ENCODE measurements at regions not wholly inside any gene's neighbourhood (a gene's known extent, or its start where the extent isn't known, plus 50 kb on each side); places are given as distances from the start of the nearest gene placed in this dataset.

DNA sequence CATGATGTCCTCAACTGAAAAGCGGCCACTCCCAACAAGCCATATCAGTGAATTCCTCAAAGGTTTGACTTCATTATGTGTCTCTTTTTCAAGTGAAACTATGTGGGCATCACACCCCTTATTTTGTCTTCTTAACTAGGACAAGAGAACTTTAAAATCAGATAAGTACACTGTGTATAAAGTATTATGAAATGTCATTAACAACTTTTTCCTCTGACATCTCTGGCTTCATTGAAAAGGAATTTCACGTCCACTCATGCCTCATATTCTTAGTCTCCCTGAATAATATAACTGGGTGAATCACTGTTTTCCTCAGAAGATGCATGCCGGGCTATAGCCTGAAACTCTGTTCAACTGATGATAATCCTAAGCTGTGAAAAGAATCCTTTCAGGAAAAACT lies 415.8 kb downstream of the ACTL7B start:
- H3K4me1 ChIP-seq (ENCODE audit: control insufficient read depth in 4 of 4, insufficient read depth in 4 of 4, low read length in 3 of 4) = no peaks in the 10 kb centered on the region
- H3K9ac ChIP-seq (ENCODE audit: low read depth in 1 of 2, low read length in 2 of 2) = no peak overlapping the region
- H3K27ac ChIP-seq (ENCODE audit: low read depth in 1 of 2, low read length in 2 of 2) = no peak overlapping the region
- H3K4me3 ChIP-seq (ENCODE audit: low read depth in 1 of 3, low read length in 3 of 3) = no peak overlapping the region
- 89% methylated on average over 3 of the region's 3 CpGs for WGBS
- TF ChIP-seq JUND (IDR thresholded peaks at IDR 0.05) (no peak), RXRA (IDR thresholded peaks at IDR 0.05) (no peak), RAD21 (IDR thresholded peaks at IDR 0.05) (no peak), HNF4G (IDR thresholded peaks at IDR 0.05) (no peak), GABPA (IDR thresholded peaks at IDR 0.05 in 1 of 2, conservative IDR thresholded peaks at IDR 0.05 in 1 of 2) (no peak), TAF1 (conservative IDR thresholded peaks at IDR 0.05) (no peak), NR2F2 (IDR thresholded peaks at IDR 0.05) (no peak), FOXA2 (IDR thresholded peaks at IDR 0.05) (no peak), EGR1 (IDR thresholded peaks at IDR 0.05; ENCODE audit: low read depth in 2 of 2) (no peak), HNF4A (conservative IDR thresholded peaks at IDR 0.05) (no peak)
- TF ChIP-seq, protein P1, sequence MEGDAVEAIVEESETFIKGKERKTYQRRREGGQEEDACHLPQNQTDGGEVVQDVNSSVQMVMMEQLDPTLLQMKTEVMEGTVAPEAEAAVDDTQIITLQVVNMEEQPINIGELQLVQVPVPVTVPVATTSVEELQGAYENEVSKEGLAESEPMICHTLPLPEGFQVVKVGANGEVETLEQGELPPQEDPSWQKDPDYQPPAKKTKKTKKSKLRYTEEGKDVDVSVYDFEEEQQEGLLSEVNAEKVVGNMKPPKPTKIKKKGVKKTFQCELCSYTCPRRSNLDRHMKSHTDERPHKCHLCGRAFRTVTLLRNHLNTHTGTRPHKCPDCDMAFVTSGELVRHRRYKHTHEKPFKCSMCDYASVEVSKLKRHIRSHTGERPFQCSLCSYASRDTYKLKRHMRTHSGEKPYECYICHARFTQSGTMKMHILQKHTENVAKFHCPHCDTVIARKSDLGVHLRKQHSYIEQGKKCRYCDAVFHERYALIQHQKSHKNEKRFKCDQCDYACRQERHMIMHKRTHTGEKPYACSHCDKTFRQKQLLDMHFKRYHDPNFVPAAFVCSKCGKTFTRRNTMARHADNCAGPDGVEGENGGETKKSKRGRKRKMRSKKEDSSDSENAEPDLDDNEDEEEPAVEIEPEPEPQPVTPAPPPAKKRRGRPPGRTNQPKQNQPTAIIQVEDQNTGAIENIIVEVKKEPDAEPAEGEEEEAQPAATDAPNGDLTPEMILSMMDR (IDR thresholded peaks at IDR 0.05; ENCODE audit: low read depth, low read length, missing input control) = no peak
- TF ChIP-seq, protein P2, sequence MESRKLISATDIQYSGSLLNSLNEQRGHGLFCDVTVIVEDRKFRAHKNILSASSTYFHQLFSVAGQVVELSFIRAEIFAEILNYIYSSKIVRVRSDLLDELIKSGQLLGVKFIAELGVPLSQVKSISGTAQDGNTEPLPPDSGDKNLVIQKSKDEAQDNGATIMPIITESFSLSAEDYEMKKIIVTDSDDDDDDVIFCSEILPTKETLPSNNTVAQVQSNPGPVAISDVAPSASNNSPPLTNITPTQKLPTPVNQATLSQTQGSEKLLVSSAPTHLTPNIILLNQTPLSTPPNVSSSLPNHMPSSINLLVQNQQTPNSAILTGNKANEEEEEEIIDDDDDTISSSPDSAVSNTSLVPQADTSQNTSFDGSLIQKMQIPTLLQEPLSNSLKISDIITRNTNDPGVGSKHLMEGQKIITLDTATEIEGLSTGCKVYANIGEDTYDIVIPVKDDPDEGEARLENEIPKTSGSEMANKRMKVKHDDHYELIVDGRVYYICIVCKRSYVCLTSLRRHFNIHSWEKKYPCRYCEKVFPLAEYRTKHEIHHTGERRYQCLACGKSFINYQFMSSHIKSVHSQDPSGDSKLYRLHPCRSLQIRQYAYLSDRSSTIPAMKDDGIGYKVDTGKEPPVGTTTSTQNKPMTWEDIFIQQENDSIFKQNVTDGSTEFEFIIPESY (IDR thresholded peaks at IDR 0.05) = no peak
- no peaks in the 10 kb centered on the region for H3K9me3 ChIP-seq (ENCODE audit: control insufficient read depth in 4 of 4, low read length in 3 of 4)
- no peaks in the 10 kb centered on the region for H3K36me3 ChIP-seq (ENCODE audit: control insufficient read depth in 4 of 4, insufficient read depth in 3 of 4, low read depth in 1 of 4, low read length in 3 of 4)
- no peaks in the 10 kb centered on the region for H3K27me3 ChIP-seq (ENCODE audit: control insufficient read depth in 4 of 4, insufficient read depth in 4 of 4, low read length in 3 of 4)
- no peak for DNase-seq (ENCODE audit: low spot score)

DNA sequence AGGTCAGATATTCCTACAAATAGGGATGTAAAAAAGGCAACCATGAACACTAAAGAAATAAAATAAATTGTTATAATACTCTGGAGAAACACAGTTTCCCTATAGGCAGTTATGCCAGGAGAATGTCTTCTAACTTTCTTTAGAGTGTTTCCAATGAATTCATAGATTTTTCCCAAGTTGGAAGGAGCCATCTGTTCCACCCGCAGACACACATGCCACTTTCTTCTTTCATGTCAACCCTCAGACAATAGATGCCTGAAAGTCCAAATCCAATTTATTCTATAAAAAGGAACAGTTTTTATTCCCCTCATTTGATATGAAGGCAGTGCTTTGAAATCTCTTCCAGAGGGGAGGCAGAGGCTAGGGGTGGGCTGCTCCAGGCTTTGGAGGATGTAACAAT lies 418.1 kb downstream of the ACTL7B start:
- H3K36me3 ChIP-seq (ENCODE audit: control insufficient read depth in 4 of 4, insufficient read depth in 3 of 4, low read depth in 1 of 4, low read length in 3 of 4) = no peaks in the 10 kb centered on the region
- no peak overlapping the region for H3K9ac ChIP-seq (ENCODE audit: low read depth in 1 of 2, low read length in 2 of 2)
- no peaks in the 10 kb centered on the region for H3K9me3 ChIP-seq (ENCODE audit: control insufficient read depth in 4 of 4, low read length in 3 of 4)
- TF ChIP-seq SP1 (IDR thresholded peaks at IDR 0.05) (no peak), HNF4G (IDR thresholded peaks at IDR 0.05) (no peak), JUND (IDR thresholded peaks at IDR 0.05) (no peak), TAF1 (conservative IDR thresholded peaks at IDR 0.05) (no peak), YY1 (IDR thresholded peaks at IDR 0.05) (no peak), FOXA2 (IDR thresholded peaks at IDR 0.05) (no peak), NR2F2 (IDR thresholded peaks at IDR 0.05) (no peak), GABPA (IDR thresholded peaks at IDR 0.05 in 1 of 2, conservative IDR thresholded peaks at IDR 0.05 in 1 of 2) (no peak), HNF4A (conservative IDR thresholded peaks at IDR 0.05) (no peak), EGR1 (IDR thresholded peaks at IDR 0.05; ENCODE audit: low read depth in 2 of 2) (no peak), RAD21 (IDR thresholded peaks at IDR 0.05) (no peak), FOXA1 (IDR thresholded peaks at IDR 0.05) (no peak), RXRA (IDR thresholded peaks at IDR 0.05) (no peak)
- TF ChIP-seq, protein P1 (IDR thresholded peaks at IDR 0.05; ENCODE audit: low read depth, low read length, missing input control) = no peak
- TF ChIP-seq, protein P3, sequence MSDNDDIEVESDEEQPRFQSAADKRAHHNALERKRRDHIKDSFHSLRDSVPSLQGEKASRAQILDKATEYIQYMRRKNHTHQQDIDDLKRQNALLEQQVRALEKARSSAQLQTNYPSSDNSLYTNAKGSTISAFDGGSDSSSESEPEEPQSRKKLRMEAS (IDR thresholded peaks at IDR 0.05) = no peak
- TF ChIP-seq, protein P2 (IDR thresholded peaks at IDR 0.05) = no peak
- TF ChIP-seq, protein P4, sequence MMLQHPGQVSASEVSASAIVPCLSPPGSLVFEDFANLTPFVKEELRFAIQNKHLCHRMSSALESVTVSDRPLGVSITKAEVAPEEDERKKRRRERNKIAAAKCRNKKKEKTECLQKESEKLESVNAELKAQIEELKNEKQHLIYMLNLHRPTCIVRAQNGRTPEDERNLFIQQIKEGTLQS (IDR thresholded peaks at IDR 0.05) = no peak
- TF ChIP-seq, protein P5, sequence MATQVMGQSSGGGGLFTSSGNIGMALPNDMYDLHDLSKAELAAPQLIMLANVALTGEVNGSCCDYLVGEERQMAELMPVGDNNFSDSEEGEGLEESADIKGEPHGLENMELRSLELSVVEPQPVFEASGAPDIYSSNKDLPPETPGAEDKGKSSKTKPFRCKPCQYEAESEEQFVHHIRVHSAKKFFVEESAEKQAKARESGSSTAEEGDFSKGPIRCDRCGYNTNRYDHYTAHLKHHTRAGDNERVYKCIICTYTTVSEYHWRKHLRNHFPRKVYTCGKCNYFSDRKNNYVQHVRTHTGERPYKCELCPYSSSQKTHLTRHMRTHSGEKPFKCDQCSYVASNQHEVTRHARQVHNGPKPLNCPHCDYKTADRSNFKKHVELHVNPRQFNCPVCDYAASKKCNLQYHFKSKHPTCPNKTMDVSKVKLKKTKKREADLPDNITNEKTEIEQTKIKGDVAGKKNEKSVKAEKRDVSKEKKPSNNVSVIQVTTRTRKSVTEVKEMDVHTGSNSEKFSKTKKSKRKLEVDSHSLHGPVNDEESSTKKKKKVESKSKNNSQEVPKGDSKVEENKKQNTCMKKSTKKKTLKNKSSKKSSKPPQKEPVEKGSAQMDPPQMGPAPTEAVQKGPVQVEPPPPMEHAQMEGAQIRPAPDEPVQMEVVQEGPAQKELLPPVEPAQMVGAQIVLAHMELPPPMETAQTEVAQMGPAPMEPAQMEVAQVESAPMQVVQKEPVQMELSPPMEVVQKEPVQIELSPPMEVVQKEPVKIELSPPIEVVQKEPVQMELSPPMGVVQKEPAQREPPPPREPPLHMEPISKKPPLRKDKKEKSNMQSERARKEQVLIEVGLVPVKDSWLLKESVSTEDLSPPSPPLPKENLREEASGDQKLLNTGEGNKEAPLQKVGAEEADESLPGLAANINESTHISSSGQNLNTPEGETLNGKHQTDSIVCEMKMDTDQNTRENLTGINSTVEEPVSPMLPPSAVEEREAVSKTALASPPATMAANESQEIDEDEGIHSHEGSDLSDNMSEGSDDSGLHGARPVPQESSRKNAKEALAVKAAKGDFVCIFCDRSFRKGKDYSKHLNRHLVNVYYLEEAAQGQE (IDR thresholded peaks at IDR 0.05) = no peak
- no peaks in the 10 kb centered on the region for H3K27me3 ChIP-seq (ENCODE audit: control insufficient read depth in 4 of 4, insufficient read depth in 4 of 4, low read length in 3 of 4)
- H3K27ac ChIP-seq (ENCODE audit: low read depth in 1 of 2, low read length in 2 of 2) = no peak overlapping the region
- no peaks in the 10 kb centered on the region for H3K4me1 ChIP-seq (ENCODE audit: control insufficient read depth in 4 of 4, insufficient read depth in 4 of 4, low read length in 3 of 4)
- no peak overlapping the region for H3K4me3 ChIP-seq (ENCODE audit: low read depth in 1 of 3, low read length in 3 of 3)
- DNase-seq (ENCODE audit: low spot score) = no peak
- WGBS = 92% methylated on average over 1 of the region's 1 CpG
